ENCODE measurements at regions not wholly inside any gene's neighbourhood (a gene's known extent, or its start where the extent isn't known, plus 50 kb on each side); places are given as distances from the start of the nearest gene placed in this dataset.
A peak's percentile ranks its signal among the peaks of the same experiment; 100 is the strongest.

DNA sequence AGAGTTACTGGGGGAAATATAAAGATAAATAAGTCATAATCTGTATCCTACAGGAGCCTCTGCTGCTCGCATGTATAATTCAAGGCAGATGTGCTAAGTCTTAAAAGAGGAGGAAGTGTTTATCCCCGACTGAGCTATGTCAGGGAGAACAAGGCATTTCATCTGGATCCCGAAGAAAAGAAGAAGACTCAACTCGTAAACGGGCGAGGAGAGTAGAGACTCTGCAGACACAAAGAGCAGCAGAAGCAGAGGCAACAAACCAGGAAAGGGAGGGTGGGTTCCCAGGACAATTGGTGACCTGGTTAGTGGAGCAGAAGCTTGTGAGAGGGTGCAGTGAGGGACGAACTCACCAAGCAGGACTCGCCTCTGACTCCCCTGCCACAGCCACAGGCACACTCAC is 368.6 kb downstream of the EIPR1 start:
- Histone ChIP-seq H3K27me3 (no peaks in the 10 kb centered on the region), H3K27ac (no peak overlapping the region)

DNA sequence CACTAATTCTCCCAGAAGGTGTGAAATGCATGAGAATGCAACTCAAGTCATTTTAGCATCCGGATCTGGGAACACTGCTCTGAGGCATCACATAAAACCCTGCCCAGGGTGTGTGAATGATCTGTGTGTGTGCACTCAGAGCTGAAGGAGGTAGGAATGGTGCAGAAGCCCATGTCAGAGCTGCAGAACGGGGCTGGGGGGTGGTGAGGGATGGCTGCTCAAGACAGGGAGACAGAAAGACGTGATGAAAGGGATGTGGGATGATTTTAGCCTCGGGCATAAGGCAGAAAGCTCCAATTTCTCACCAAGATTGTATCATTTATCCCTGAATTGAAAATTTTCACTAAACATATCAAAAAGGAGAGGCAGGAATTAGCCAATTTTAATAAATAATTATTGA is 369.1 kb downstream of the EIPR1 start:
- WGBS (ENCODE audit: low lambda C conversion rate, missing lambda C conversion rate) = 56% methylated on average over 4 of the region's 4 CpGs
- Histone ChIP-seq H3K4me2 (peak overlapping the region; percentile 23), H3K27me3 (no peaks in the 10 kb centered on the region)

More for the DNA sequence above, 368.6 kb downstream of the EIPR1 start:
- DNase-seq (ENCODE audit: low spot score) = no peak
- Histone ChIP-seq H3K36me3 (replicated peaks; ENCODE audit: insufficient read depth, low read depth) (no peaks in the 10 kb centered on the region), H3K9me2 (replicated peaks; ENCODE audit: insufficient read depth) (no peaks in the 10 kb centered on the region), H3K4me3 (no peak overlapping the region), H2AFZ (no peak overlapping the region), H3K79me2 (no peaks in the 10 kb centered on the region), H4K20me1 (ENCODE audit: insufficient read depth, poor library complexity, severe bottlenecking) (no peaks in the 10 kb centered on the region), H3K4me2 (no peak overlapping the region), H3K4me1 (ENCODE audit: insufficient read depth) (no peaks in the 10 kb centered on the region), H3K9me3 (ENCODE audit: low read depth) (no peaks in the 10 kb centered on the region)
- TF ChIP-seq EZH2 (IDR thresholded peaks at IDR 0.05; ENCODE audit: borderline replicate concordance) (no peak), EZH2phosphoT487 (IDR thresholded peaks at IDR 0.05; ENCODE audit: low read depth, severe bottlenecking, unreplicated experiment) (no peak)
- TF ChIP-seq, protein P1, sequence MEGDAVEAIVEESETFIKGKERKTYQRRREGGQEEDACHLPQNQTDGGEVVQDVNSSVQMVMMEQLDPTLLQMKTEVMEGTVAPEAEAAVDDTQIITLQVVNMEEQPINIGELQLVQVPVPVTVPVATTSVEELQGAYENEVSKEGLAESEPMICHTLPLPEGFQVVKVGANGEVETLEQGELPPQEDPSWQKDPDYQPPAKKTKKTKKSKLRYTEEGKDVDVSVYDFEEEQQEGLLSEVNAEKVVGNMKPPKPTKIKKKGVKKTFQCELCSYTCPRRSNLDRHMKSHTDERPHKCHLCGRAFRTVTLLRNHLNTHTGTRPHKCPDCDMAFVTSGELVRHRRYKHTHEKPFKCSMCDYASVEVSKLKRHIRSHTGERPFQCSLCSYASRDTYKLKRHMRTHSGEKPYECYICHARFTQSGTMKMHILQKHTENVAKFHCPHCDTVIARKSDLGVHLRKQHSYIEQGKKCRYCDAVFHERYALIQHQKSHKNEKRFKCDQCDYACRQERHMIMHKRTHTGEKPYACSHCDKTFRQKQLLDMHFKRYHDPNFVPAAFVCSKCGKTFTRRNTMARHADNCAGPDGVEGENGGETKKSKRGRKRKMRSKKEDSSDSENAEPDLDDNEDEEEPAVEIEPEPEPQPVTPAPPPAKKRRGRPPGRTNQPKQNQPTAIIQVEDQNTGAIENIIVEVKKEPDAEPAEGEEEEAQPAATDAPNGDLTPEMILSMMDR (IDR thresholded peaks at IDR 0.05; ENCODE audit: poor library complexity) = no peak
- 46% methylated on average over 8 of the region's 8 CpGs for WGBS (ENCODE audit: low lambda C conversion rate, missing lambda C conversion rate)

DNA sequence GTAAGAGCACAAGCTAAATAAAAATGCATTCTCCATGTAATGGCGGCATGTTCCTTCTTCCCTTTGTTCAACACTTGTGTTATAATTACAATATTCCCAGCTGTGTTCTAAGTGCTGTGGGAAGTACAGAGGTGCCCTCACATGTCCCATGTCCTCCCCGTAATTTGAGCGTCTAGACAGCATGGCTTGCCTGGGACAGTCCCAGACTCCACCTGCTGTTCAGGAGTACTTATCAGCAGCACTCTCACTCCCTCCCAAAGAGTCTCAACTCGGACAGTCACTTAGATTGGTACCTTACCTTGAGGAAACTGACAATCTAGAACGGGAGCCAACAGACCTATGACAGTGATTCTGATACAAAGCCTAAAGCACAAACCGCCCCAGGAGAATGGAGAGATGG is 370.5 kb downstream of the EIPR1 start:
- Histone ChIP-seq H3K27ac (no peak overlapping the region), H3K9me2 (replicated peaks; ENCODE audit: insufficient read depth) (no peaks in the 10 kb centered on the region), H3K4me1 (ENCODE audit: insufficient read depth) (no peaks in the 10 kb centered on the region), H4K20me1 (ENCODE audit: insufficient read depth, poor library complexity, severe bottlenecking) (no peaks in the 10 kb centered on the region), H2AFZ (no peak overlapping the region), H3K9me3 (ENCODE audit: low read depth) (no peaks in the 10 kb centered on the region), H3K27me3 (no peaks in the 10 kb centered on the region), H3K4me3 (no peak overlapping the region), H3K79me2 (no peaks in the 10 kb centered on the region), H3K36me3 (replicated peaks; ENCODE audit: insufficient read depth, low read depth) (no peaks in the 10 kb centered on the region), H3K4me2 (no peak overlapping the region)
- no peak for TF ChIP-seq EZH2 (IDR thresholded peaks at IDR 0.05; ENCODE audit: borderline replicate concordance)
- TF ChIP-seq, protein P1 (IDR thresholded peaks at IDR 0.05; ENCODE audit: poor library complexity) = no peak
- no peak for TF ChIP-seq EZH2phosphoT487 (IDR thresholded peaks at IDR 0.05; ENCODE audit: low read depth, severe bottlenecking, unreplicated experiment)
- WGBS (ENCODE audit: low lambda C conversion rate, missing lambda C conversion rate) = 86% methylated on average over 6 of the region's 6 CpGs
- no peak for DNase-seq (ENCODE audit: low spot score)

More for the DNA sequence above, 369.1 kb downstream of the EIPR1 start:
- DNase-seq (ENCODE audit: low spot score) = no peak
- no peak overlapping the region for H2AFZ ChIP-seq
- H3K9me3 ChIP-seq (ENCODE audit: low read depth) = no peaks in the 10 kb centered on the region
- H3K79me2 ChIP-seq = no peaks in the 10 kb centered on the region
- TF ChIP-seq EZH2 (IDR thresholded peaks at IDR 0.05; ENCODE audit: borderline replicate concordance) = no peak
- TF ChIP-seq, protein P1 (IDR thresholded peaks at IDR 0.05; ENCODE audit: poor library complexity) = no peak
- no peak for TF ChIP-seq EZH2phosphoT487 (IDR thresholded peaks at IDR 0.05; ENCODE audit: low read depth, severe bottlenecking, unreplicated experiment)
- H3K9me2 ChIP-seq (replicated peaks; ENCODE audit: insufficient read depth) = no peaks in the 10 kb centered on the region
- no peaks in the 10 kb centered on the region for H3K4me1 ChIP-seq (ENCODE audit: insufficient read depth)
- H3K27ac ChIP-seq = no peak overlapping the region
- H3K36me3 ChIP-seq (replicated peaks; ENCODE audit: insufficient read depth, low read depth) = no peaks in the 10 kb centered on the region
- no peaks in the 10 kb centered on the region for H4K20me1 ChIP-seq (ENCODE audit: insufficient read depth, poor library complexity, severe bottlenecking)
- no peak overlapping the region for H3K4me3 ChIP-seq
